Tibial nerve (tissue), 4 donors: ENCODE measurements at regions not wholly inside any gene's neighbourhood (a gene's known extent, or its start where the extent isn't known, plus 50 kb on each side); places are given as distances from the start of the nearest gene placed in this dataset.

Experiments
- EP300 ChIP-seq, 2 donors: sonication (generic); formaldehyde crosslinking; IDR thresholded peaks; one replicate each; pipeline ENCODE4 v1.6.1; 2017; ENCODE audit warnings: antibody characterized with exemption in 2 of 2, mild to moderate bottlenecking in 1 of 2
- POLR2A ChIP-seq, 2 donors: fragments of 450-650 bp; IDR thresholded peaks; one replicate each; pipeline ENCODE4 v1.6.1; 2017; ENCODE audit warnings: antibody characterized with exemption in 2 of 2, mild to moderate bottlenecking in 2 of 2, moderate library complexity in 2 of 2
- TF ChIP-seq, protein P1 (sequence below), 5 experiments: fragments of 200-600 bp in 3 of 5; fragments of 450-650 bp in 2 of 5; sonication (generic) in 3 of 5; IDR thresholded peaks; one replicate each; pipeline ENCODE4 v1.5.1; 2016 to 2019; ENCODE audit warnings: antibody characterized with exemption in 5 of 5, mild to moderate bottlenecking in 3 of 5, moderate library complexity in 2 of 5

DNA sequence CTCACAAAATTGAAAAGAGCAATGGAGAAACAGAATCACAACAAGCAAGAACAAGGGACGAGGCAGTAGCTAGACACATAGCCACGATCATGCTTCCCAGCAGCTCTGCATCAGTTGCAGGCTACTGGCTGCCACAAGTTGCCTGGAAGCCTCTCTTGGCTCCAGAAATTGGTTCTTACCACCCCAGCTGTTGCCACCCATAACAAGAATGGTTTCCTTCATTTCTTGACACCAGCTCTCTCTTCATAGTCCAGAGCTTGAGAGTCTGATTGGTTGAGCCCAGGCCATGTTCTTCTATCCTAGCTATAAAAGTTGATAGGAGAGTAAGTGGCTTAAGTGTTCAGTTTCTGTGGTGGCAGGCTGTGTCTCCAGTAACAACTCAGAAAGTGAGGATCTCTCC, 210.7 kb upstream of the ANKRD55 start:
- TF ChIP-seq, protein P1, sequence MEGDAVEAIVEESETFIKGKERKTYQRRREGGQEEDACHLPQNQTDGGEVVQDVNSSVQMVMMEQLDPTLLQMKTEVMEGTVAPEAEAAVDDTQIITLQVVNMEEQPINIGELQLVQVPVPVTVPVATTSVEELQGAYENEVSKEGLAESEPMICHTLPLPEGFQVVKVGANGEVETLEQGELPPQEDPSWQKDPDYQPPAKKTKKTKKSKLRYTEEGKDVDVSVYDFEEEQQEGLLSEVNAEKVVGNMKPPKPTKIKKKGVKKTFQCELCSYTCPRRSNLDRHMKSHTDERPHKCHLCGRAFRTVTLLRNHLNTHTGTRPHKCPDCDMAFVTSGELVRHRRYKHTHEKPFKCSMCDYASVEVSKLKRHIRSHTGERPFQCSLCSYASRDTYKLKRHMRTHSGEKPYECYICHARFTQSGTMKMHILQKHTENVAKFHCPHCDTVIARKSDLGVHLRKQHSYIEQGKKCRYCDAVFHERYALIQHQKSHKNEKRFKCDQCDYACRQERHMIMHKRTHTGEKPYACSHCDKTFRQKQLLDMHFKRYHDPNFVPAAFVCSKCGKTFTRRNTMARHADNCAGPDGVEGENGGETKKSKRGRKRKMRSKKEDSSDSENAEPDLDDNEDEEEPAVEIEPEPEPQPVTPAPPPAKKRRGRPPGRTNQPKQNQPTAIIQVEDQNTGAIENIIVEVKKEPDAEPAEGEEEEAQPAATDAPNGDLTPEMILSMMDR (IDR thresholded peaks at IDR 0.05), result no peak
- TF ChIP-seq EP300 (IDR thresholded peaks at IDR 0.05), result no peak
- TF ChIP-seq POLR2A (IDR thresholded peaks at IDR 0.05), result no peak
